HG02840 (cell line): ENCODE measurements at regions not wholly inside any gene's neighbourhood (a gene's known extent, or its start where the extent isn't known, plus 50 kb on each side); places are given as distances from the start of the nearest gene placed in this dataset.
"Not testable (repeated sequence)": the region's sequence is repeated elsewhere in the genome, so short reads cannot be mapped to it uniquely, and the experiment has no call there.

ENCODE experiments used
- ATAC-seq: cut with Tn5 transposase; IDR thresholded peaks from one replicate; pipeline ENCODE4 v1.9.1; 2021; ENCODE audit warnings: mild to moderate bottlenecking, moderate library complexity, moderate number of reproducible peaks; ENCODE audit not compliant: unreplicated experiment, low FRiP score

DNA sequence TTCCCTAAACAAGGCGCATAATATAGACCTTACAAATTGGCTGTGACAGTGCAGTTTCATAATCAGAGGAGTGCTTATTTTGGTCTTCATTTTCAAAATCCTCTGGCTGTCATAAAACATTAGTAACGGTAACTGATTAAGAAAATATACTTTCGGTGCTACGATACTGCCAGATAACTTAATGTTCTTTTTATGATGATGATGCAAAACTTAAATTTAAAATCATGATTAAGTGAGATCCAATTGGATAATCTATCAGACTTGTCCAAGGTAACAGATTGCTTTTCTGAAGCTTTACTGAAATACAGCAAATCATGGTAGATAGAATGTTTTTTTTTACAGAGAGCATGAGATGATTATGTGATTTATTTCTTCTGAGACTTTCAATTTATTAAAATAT lies 364.2 kb upstream of the CNTN3 start:
- ATAC-seq = no peak

DNA sequence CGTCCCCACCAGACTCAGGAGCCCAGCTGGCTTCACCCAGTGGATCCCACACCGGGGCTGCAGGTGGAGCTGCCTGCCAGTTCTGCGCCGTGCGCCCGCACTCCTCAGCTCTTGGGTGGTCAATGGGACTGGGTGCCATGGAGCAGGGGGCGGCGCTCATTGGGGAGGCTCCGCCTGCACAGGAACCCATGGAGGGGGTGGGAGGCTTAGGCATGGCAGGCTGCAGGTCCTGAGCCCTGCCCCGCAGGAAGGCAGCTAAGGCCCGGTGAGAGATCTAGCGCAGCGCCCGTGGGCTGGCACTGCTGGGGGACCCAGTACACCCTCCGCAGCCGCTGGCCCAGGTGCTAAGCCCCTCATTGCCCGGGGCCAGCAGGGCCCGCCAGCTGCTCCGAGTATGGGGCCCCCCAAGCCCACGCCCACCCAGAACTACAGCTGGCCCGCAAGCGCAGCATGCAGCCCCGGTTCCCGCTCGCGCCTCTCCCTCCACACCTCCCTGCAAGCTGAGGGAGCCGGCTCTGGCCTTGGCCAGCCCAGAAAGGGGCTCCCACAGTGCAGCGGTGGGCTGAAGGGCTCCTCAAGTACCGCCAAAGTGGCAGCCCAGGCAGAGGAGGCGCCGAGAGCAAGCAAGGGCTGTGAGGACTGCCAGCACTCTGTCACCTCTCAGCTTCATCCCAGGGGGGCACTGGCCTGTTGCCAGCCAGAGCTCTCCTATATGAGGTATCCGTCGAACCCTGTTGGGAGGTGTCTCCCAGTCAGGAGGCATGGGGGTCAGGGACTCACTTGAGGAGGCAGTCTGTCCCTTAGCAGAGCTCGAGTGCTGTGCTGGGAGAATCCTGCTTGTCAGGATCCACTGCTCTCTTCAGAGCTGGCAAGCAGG lies 370.8 kb upstream of the CNTN3 start:
- not testable (repeated sequence) for ATAC-seq

- no peak for ATAC-seq
Observed at GRCh38 chr3:74988095-74988494, 373.6 kb upstream of the CNTN3 start.

- no peak for ATAC-seq
Observed at GRCh38 chr3:74992898-74993297, 378.4 kb upstream of the CNTN3 start.

DNA sequence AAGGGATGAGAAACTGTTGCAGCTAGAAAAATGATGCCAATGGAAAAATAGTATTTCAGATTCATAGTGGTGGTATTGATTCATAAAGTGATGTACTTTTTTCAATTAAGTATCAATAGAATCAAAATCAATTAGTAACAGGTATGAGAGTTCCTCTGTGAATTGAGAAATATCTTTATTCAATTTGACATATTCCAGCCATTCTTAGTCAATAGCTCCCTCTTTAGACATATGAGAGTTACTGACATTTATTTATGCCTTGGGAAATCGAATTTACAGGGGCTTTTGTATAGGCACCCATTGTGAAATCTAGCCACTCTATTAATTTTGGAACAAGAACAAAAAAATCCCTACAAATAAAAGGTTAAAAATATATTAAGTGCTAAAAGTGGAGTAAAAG lies 386.9 kb upstream of the CNTN3 start:
- ATAC-seq = no peak

DNA sequence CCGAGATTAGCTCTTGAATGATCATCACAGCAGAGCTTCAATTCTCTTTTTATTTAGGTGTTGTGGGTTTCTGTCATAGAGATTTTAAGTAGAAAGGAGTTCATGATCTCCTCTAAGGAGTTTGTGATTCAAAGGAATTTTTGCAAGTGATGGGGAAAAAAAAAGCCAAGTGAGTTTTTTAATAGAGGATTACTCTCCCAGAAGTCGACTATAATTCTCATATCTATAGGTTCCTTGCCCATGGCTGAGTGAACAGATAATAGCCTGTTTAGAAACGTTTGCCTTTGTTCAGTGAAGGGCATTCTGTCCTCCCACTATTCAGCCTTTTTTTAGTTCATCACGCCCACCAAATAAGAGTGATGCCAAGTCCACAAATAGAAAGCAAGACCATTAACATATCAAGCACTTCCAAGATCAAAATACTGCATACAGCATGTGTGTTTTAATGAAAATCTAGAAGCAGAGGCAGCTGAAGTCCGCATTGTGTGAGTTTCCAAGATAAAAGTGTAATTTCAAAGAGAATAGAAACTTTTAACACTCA lies 398.4 kb upstream of the CNTN3 start:
- no peak for ATAC-seq

DNA sequence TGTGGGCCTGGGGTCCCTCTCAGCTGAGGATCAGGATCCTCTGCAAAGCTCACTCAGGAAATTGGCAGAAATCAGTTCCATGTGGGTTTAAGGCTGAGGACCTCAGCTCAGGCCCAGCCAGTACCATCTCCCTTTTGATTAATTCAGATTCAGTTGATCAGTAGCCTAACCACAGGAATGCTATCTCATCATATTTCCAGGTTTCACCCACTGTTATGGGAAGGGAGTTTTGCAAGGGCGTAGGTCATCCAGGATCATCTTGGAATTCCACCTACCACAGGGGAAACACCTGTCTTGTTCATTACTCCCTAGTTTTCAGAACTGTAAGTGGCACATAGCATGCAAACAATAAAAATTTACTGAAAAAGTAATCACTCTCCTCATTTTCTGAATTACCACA lies 399.5 kb upstream of the CNTN3 start:
- ATAC-seq = no peak

GRCh38 chr3:75015280-75015679 lies 400.8 kb upstream of the CNTN3 start:
- ATAC-seq = no peak

DNA sequence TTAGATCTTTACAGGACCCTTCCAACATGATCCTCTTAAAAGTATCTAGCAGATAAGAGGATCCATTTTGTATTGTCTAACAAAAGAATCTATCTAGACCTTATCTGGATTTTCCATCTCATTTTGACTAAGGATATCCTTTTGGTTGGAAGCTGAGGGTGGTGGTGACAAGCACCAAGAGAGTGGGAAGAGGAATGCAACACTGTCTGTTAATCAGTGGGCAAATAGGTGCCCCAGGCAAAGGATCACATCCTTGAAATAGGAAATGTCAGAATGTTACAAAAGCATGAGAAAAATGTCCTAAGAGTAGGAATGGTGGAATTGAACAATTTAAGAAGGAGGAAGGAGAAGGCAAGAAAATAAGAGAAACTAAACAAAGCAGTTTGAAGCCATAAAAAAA lies 420.7 kb upstream of the CNTN3 start:
- ATAC-seq = no peak

DNA sequence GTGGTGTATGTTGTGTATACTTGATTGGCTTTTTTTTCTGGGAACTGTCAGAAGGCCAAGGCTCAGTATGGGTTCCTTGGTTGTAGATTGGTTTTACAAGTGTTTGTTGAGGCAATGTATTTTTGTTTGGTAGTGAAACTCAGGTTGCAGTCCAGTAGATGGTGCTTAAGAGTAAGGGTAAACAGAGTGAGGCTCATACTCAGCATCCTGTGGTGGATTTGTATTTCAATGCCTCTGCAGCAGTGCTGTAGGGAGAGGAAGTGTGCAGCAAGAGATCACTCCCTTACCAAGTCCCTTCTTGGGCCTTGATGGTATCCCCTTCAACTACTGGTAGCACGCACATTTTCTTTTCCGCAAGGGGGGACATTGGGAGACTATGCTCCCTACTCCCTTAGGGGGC lies 428.5 kb upstream of the CNTN3 start:
- no peak for ATAC-seq

DNA sequence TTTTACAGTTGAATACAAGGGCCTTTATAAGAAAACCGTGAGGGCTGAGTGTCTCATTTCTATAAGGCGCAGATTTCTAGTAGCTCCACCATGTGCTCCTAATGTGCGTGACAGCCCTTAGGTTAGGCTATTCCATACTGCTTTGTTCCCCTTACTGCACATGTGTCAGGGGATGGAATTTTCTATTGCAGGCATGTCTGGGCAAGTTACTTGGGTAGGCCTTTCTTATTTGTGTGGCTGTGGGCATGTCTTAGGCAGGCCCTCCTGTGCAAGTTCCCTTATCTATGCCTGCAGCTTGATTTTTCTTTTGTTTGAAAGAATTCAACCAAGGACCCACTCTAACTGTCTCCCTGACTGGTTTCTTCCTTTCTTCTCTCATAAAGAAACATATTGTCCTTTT lies 434.2 kb upstream of the CNTN3 start:
- no peak for ATAC-seq

DNA sequence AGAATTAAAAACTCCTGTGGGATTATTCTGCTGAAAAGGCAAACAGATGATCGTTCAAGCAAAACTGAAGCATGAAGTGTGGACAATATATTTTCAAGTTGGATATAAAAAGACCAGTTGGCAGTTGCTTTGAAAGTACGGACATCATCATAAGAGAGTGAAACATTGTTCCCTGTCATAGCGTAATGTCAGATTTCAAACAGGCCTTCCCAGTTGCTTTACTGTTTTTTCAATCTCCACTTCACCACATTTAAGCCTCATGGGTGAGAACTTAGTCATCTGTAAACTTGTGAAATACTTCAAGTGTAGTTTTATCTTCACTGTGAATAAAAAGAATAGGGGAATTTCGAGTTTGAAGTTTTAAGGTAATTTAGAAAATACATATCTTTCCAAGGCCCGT lies 435.1 kb upstream of the CNTN3 start:
- ATAC-seq = no peak

DNA sequence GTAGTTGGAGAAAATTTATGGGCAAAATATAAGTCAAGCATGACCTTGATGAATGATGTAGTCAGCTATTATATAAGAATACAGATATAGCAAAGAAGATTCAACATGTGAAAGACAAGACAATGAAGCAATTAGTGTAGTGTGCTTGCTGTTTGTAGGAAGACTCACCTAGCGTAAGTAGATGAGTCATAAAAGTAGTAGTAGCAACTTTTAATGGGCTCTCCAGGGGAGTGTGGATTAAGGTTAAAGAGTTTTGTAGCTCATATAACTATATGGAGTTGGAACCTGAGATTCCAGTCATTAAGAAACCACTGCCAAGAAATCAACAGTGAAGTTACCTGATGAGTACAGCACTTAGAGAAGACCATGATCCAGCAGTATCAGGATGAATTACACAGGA lies 444.7 kb upstream of the CNTN3 start:
- no peak for ATAC-seq

GRCh38 chr3:75061806-75062205 lies 447.3 kb upstream of the CNTN3 start:
- no peak for ATAC-seq

DNA sequence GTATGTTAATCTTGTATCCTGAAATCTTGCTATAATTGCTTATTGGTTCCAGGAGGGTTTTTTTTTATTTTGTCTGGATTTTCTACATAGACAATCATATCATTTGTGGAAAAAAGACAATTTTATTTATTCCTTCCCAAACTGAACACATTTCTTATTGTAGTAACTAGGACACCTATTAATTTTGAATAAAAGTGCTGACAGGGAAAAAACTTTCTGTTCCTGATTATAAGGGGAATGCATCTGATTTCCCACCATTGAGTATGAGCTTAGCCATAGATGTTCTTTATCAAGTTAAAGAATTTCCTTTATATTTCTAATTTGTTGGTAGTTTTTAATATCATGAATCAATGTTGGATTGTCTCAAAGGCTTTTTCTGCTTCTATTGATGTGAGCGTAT lies 460.7 kb upstream of the CNTN3 start:
- no peak for ATAC-seq

DNA sequence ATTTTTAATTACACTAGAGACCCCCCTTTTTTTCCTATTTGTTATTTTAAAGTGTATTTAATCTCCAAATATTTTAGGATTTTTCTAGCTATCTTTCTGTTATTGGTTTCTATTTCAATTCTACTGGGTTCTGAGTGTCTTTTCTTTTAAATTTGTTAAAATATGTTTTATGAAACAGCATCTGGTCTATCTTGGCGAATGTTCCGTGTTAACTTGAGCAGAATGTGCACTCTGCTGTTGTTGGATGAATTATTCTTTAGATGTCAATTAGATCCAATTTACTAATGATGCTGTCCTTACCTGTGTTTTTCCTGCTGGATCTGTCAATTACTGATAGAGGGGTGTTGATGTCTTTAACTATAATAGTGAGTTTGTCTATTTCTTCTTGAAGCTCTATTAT lies 462.0 kb upstream of the CNTN3 start:
- ATAC-seq = no peak

GRCh38 chr3:75078290-75078689 lies 463.8 kb upstream of the CNTN3 start:
- ATAC-seq = no peak

GRCh38 chr3:75082845-75083244 lies 468.4 kb upstream of the CNTN3 start:
- no peak for ATAC-seq

GRCh38 chr3:75089841-75090240 lies 475.4 kb upstream of the CNTN3 start:
- ATAC-seq = no peak

DNA sequence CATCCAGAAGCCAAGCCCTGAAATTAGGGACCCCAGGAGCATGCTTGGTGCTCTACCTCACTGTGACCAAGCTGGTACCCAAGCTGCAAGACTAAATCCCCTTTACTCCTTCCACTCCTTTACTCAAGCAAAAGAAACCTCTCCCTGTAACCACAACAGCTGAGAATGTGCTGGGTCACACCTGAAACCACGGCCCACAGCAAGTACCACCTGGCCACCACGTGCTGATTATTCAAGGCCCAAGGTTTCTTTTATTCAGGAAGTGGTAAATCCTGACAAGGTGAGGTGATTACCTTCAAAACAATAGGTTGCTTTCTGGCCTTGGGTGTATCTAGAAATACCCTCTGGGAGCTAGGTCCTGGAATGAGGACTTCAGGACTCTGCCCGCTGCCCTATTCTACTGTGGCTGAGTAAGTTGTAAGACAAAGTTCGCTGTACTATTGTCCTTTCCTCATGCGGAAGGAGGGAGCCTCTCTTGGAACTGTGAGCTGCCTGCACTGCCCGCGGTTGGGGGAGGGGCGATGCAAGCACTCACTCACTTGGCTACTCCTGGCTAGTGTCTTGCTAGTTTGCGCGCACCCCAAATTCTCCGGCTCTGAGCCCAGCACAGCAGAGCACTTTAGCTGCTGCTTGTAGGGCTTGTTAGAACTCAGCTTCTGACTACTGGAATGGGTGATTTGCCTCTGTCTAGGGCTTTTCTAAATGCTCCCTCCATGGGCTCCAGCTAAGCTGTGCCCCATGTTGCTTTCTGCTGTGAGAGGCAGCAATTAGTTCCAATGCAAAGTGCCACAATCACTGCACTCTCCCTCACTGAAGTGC lies 487.1 kb upstream of the CNTN3 start:
- ATAC-seq = no peak

GRCh38 chr3:75110741-75111140 lies 496.3 kb upstream of the CNTN3 start:
- no peak for ATAC-seq
